Activated T-cell treated with anti-CD3 and anti-CD28 coated beads, Interleukin-2, amount 50 U/mL, for 24 hours (primary cell): ENCODE measurements at regions not wholly inside any gene's neighbourhood (a gene's known extent, or its start where the extent isn't known, plus 50 kb on each side); places are given as distances from the start of the nearest gene placed in this dataset.

Experiments
- DNase-seq: peaks from one replicate; pipeline ENCODE4 v3.0.0-alpha.2; 2020
- H3K27ac Mint-ChIP-seq: 2 replicates; pipeline ENCODE4 v1.8.0; 2020; ENCODE audit warnings: mild to moderate bottlenecking, mixed read lengths
- H3K27me3 Mint-ChIP-seq: 2 replicates; pipeline ENCODE4 v1.8.0; 2020; ENCODE audit warnings: mixed read lengths
- H3K36me3 Mint-ChIP-seq: 2 replicates; pipeline ENCODE4 v1.8.0; 2020; ENCODE audit warnings: low read depth, mixed read lengths
- H3K4me1 Mint-ChIP-seq: 2 replicates; pipeline ENCODE4 v1.8.0; 2020; ENCODE audit warnings: low read depth, mixed read lengths
- H3K4me3 Mint-ChIP-seq: 2 replicates; pipeline ENCODE4 v1.8.0; 2020; ENCODE audit warnings: mild to moderate bottlenecking, moderate library complexity, mixed read lengths
- H3K9me3 Mint-ChIP-seq: 2 replicates; pipeline ENCODE4 v1.8.0; 2020; ENCODE audit warnings: mixed read lengths

DNA sequence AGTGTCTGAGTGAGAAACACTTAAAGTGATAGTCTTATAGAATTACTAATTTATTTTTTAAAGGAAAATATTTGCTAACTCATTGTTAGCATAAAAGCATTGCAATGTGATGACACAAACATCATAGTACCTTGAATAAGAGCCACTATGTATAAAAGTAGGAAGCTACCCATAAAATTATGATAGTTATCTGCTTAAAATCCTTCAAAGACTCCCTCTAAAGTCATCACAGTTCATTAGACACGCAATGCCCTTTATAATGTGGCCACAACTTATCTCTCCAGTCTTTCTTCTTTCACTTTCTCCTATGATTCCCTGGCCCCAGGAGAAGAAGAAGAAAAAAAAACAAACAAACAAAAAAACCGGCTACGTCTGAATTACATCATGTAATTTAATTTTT, 1144.0 kb upstream of the NUDT12 start:
- no peaks in the 10 kb centered on the region for H3K36me3 Mint-ChIP-seq
- no peaks in the 10 kb centered on the region for H3K4me1 Mint-ChIP-seq
- H3K27me3 Mint-ChIP-seq, result no peaks in the 10 kb centered on the region
- H3K4me3 Mint-ChIP-seq, result no peak overlapping the region
- H3K9me3 Mint-ChIP-seq, result peaks cover 9% of the 10 kb centered on the region
- DNase-seq, result no peak
- no peak overlapping the region for H3K27ac Mint-ChIP-seq

GRCh38 chr5:104702212-104702611, 1139.6 kb upstream of the NUDT12 start:
- Mint-ChIP-seq H3K36me3 (no peaks in the 10 kb centered on the region), H3K9me3 (peaks cover 18% of the 10 kb centered on the region), H3K4me3 (no peak overlapping the region), H3K27ac (no peak overlapping the region), H3K4me1 (no peaks in the 10 kb centered on the region), H3K27me3 (no peaks in the 10 kb centered on the region)
- no peak for DNase-seq

DNA sequence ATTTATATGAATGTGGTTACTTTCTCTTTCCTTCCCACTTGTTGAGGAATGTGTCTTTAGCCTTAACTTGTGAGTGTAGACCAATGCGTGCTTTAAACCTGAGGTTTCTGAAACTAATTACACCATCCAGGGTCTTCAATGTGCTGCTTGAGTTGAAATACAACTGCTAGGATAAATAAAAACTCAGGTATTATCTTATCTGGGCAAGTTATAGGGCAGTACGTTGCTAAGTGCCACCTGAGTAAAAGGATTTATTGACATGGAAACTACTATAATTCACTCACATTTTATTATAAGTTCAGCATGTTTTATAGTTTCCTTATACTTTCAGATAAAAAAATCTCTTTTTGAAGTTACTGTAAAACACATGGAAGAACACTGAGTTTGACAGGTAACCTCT, 1136.8 kb upstream of the NUDT12 start:
- no peak overlapping the region for H3K27ac Mint-ChIP-seq
- H3K4me1 Mint-ChIP-seq, result no peaks in the 10 kb centered on the region
- H3K9me3 Mint-ChIP-seq, result peaks cover 19% of the 10 kb centered on the region
- H3K27me3 Mint-ChIP-seq, result no peaks in the 10 kb centered on the region
- H3K4me3 Mint-ChIP-seq, result no peak overlapping the region
- no peak for DNase-seq
- H3K36me3 Mint-ChIP-seq, result no peaks in the 10 kb centered on the region

DNA sequence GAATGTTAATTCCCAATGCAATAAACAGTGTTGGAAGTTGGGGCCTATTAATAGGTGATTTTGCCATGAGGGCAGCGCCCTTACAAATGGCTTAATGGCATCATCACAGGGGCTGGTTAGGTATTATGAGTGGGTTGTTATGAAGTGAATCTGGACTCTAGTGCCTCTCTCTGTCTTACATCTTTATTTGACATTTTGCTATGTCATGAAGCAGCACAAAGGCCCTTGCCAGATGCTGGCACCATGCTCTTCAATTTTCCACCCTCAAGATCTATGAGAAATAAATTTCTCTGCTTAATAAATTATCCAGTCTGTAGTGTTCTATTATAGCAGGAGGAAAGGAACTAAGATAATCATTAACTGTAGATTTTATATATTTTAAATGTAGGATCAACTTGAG, 1098.7 kb upstream of the NUDT12 start:
- Mint-ChIP-seq H3K4me1 (no peaks in the 10 kb centered on the region), H3K36me3 (no peaks in the 10 kb centered on the region), H3K27ac (no peak overlapping the region), H3K4me3 (no peak overlapping the region), H3K27me3 (no peaks in the 10 kb centered on the region), H3K9me3 (peaks cover 9% of the 10 kb centered on the region)
- DNase-seq, result no peak

GRCh38 chr5:104659497-104659896, 1096.9 kb upstream of the NUDT12 start:
- Mint-ChIP-seq H3K27ac (no peak overlapping the region), H3K36me3 (no peaks in the 10 kb centered on the region), H3K9me3 (peaks cover 16% of the 10 kb centered on the region), H3K27me3 (no peaks in the 10 kb centered on the region), H3K4me3 (no peak overlapping the region), H3K4me1 (no peaks in the 10 kb centered on the region)
- no peak for DNase-seq

DNA sequence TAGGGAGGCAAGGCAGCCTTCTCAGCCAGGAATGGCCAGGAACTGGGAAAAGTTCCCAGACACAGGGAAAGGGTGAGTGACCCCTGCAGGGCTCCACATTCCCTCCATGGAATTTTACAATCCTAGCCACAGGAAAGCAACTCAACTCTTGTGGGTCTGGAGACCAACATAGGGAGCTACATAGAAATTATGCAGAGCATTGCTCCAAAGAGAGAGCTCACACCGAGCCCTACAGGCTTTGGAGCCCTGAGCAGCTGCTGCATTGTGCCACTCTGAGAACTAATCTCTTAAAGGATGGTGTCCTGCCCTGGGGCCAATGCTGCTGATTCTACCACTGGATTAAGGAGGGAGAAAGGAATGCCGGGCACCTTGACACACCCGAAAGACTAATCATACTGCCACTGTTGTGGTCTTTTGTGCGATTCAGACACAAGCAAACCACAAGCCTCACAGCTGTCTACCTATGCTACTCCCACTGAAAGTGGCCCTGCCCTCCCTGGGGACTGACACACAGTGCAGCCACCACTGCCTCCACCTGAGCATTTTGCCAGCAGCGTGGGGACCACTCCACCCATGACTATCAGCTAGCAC, 1089.8 kb upstream of the NUDT12 start:
- Mint-ChIP-seq H3K9me3 (peaks cover 25% of the 10 kb centered on the region), H3K4me1 (no peaks in the 10 kb centered on the region), H3K4me3 (no peak overlapping the region), H3K27me3 (no peaks in the 10 kb centered on the region), H3K36me3 (no peaks in the 10 kb centered on the region), H3K27ac (no peak overlapping the region)
- no peak for DNase-seq

- Mint-ChIP-seq H3K27me3 (no peaks in the 10 kb centered on the region), H3K4me1 (no peaks in the 10 kb centered on the region), H3K9me3 (peaks cover 22% of the 10 kb centered on the region), H3K36me3 (no peaks in the 10 kb centered on the region), H3K27ac (no peak overlapping the region), H3K4me3 (no peak overlapping the region)
- DNase-seq, result no peak
Observed at GRCh38 chr5:104650313-104651055, 1087.9 kb upstream of the NUDT12 start.

GRCh38 chr5:104646416-104646815, 1083.8 kb upstream of the NUDT12 start:
- no peak for DNase-seq
- H3K27me3 Mint-ChIP-seq, result no peaks in the 10 kb centered on the region
- H3K27ac Mint-ChIP-seq, result no peak overlapping the region
- no peaks in the 10 kb centered on the region for H3K36me3 Mint-ChIP-seq
- H3K4me3 Mint-ChIP-seq, result no peak overlapping the region
- peaks cover 10% of the 10 kb centered on the region for H3K9me3 Mint-ChIP-seq
- no peaks in the 10 kb centered on the region for H3K4me1 Mint-ChIP-seq

GRCh38 chr5:104643320-104643719, 1080.7 kb upstream of the NUDT12 start:
- H3K27ac Mint-ChIP-seq, result no peak overlapping the region
- H3K27me3 Mint-ChIP-seq, result no peaks in the 10 kb centered on the region
- no peak for DNase-seq
- H3K4me1 Mint-ChIP-seq, result no peaks in the 10 kb centered on the region
- H3K36me3 Mint-ChIP-seq, result no peaks in the 10 kb centered on the region
- no peak overlapping the region for H3K4me3 Mint-ChIP-seq
- peaks cover 10% of the 10 kb centered on the region for H3K9me3 Mint-ChIP-seq

DNA sequence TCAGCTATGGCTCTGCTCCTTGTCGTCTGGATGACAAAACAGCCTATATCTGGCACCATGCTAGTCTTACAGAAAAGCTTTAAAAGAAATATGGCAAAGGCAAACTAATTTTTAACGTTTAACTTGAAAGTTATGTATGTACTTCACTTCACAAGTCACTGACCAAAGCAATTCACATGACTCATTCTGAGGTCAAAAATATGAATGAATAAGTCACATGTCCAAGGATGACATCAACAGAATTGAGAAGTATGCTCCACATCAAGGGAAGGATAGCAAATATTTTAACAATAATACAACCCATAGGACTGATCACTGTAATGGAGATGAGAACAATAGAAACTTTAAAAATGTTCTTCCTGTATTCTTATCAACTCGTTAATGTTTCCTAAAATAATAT, 1072.6 kb upstream of the NUDT12 start:
- DNase-seq, result no peak
- Mint-ChIP-seq H3K36me3 (no peaks in the 10 kb centered on the region), H3K27ac (no peak overlapping the region), H3K9me3 (peaks cover 4% of the 10 kb centered on the region), H3K4me3 (no peak overlapping the region), H3K27me3 (no peaks in the 10 kb centered on the region), H3K4me1 (no peaks in the 10 kb centered on the region)

DNA sequence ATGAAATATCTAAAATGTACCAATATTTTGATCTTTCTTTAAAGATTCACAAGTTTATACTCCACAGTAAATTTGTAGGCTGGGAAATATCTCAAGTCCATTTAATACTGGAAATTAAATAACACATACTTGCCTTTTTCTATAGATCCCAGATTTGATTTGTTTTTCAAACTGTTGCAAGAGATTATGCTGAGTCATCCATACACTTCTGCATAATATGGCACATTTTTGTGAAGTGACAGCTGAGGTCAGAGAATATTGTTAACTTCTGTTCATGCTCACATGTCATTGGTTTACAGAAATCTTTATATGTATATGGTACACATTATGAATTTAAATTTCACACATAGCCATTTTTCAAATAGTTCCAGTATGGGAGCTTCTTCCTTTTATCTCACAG, 1066.3 kb upstream of the NUDT12 start:
- no peaks in the 10 kb centered on the region for H3K27me3 Mint-ChIP-seq

DNA sequence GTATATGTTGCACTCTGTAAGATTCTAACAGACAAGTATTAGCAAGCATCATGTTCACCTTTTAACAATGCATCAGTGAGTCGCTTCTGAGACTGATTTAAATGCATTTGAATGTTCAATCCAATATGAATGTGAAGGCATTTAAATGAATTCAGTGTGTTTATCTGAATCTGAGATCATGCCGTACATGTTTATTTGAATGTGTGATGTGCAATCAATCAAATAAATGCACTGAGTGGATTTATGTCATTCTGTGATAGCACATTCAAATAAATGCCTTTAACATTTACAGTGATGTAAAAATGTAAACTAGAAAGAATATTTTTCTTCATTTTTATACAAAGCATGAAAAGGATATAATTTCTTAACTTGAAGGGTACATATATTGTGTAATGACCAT, 1063.5 kb upstream of the NUDT12 start:
- H3K36me3 Mint-ChIP-seq, result no peaks in the 10 kb centered on the region
- no peak overlapping the region for H3K27ac Mint-ChIP-seq
- H3K4me3 Mint-ChIP-seq, result no peak overlapping the region
- no peaks in the 10 kb centered on the region for H3K4me1 Mint-ChIP-seq
- H3K9me3 Mint-ChIP-seq, result peaks cover 12% of the 10 kb centered on the region
- no peaks in the 10 kb centered on the region for H3K27me3 Mint-ChIP-seq
- DNase-seq, result no peak

More for the DNA sequence above, 1066.3 kb upstream of the NUDT12 start:
- no peaks in the 10 kb centered on the region for H3K36me3 Mint-ChIP-seq
- no peak overlapping the region for H3K4me3 Mint-ChIP-seq
- no peak overlapping the region for H3K27ac Mint-ChIP-seq
- peaks cover 12% of the 10 kb centered on the region for H3K9me3 Mint-ChIP-seq
- no peak for DNase-seq
- H3K4me1 Mint-ChIP-seq, result no peaks in the 10 kb centered on the region

GRCh38 chr5:104612005-104612404, 1049.4 kb upstream of the NUDT12 start:
- H3K9me3 Mint-ChIP-seq, result peaks cover 6% of the 10 kb centered on the region

GRCh38 chr5:104611135-104611767, 1048.7 kb upstream of the NUDT12 start:
- H3K27me3 Mint-ChIP-seq, result no peaks in the 10 kb centered on the region
- no peak overlapping the region for H3K27ac Mint-ChIP-seq
- H3K4me3 Mint-ChIP-seq, result no peak overlapping the region
- no peak for DNase-seq
- H3K36me3 Mint-ChIP-seq, result no peaks in the 10 kb centered on the region
- H3K4me1 Mint-ChIP-seq, result no peaks in the 10 kb centered on the region
- H3K9me3 Mint-ChIP-seq, result peaks cover 9% of the 10 kb centered on the region

More at GRCh38 chr5:104612005-104612404, 1049.4 kb upstream of the NUDT12 start:
- H3K27ac Mint-ChIP-seq, result no peak overlapping the region
- DNase-seq, result no peak
- H3K36me3 Mint-ChIP-seq, result no peaks in the 10 kb centered on the region
- H3K4me1 Mint-ChIP-seq, result no peaks in the 10 kb centered on the region
- H3K4me3 Mint-ChIP-seq, result no peak overlapping the region
- H3K27me3 Mint-ChIP-seq, result no peaks in the 10 kb centered on the region

DNA sequence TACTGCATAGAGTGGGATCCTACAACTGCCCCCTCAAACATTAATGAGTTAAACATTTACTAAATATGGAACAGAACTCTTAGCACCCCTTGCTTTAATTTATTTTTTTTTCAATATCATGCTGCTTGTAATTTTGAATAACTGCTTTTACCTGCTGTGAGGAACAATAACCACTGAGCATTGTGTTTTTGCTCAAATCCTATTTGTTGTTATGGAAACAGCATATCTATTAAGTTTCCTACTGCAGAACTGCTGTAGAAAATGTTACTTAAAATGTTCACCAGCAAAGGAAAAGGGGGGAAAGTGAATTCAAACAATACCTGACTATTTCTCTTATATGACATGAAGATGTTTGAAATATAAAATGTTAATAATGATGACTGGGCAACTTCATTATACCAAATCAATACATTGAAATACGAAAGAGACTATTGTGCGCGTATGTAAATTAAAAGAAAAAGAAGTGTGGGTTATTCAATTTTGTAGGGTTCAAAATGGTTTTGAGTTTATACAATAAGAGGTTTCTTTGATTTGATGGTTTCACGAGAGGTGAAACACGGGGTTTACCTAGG, 1043.8 kb upstream of the NUDT12 start:
- peaks cover 19% of the 10 kb centered on the region for H3K9me3 Mint-ChIP-seq
- H3K4me1 Mint-ChIP-seq, result no peaks in the 10 kb centered on the region
- no peak overlapping the region for H3K4me3 Mint-ChIP-seq
- no peaks in the 10 kb centered on the region for H3K36me3 Mint-ChIP-seq
- no peaks in the 10 kb centered on the region for H3K27me3 Mint-ChIP-seq
- DNase-seq, result no peak
- no peak overlapping the region for H3K27ac Mint-ChIP-seq
